ENCODE measurements at regions not wholly inside any gene's neighbourhood (a gene's known extent, or its start where the extent isn't known, plus 50 kb on each side); places are given as distances from the start of the nearest gene placed in this dataset.

GRCh38 chr4:151855747-151856146, 94.9 kb upstream of the GATB start:
- no peak overlapping the region for H3K4ac ChIP-seq (ENCODE audit: low read depth, low read length)
- H2BK5ac ChIP-seq (ENCODE audit: insufficient read length, low read length) = no peak overlapping the region
- no peaks in the 10 kb centered on the region for H3K4me1 ChIP-seq (ENCODE audit: insufficient read depth, low read length)
- TF ChIP-seq CTCF (conservative IDR thresholded peaks at IDR 0.05) = no peak
- H2BK12ac ChIP-seq (ENCODE audit: insufficient read length, low read depth, low read length) = no peak overlapping the region
- no peak overlapping the region for H2AK5ac ChIP-seq (ENCODE audit: insufficient read length, low read length)
- no CpG with 5 or more reads among the region's 1 CpG for WGBS (ENCODE audit: extremely low coverage, insufficient read length, low lambda C conversion rate)
- Mint-ChIP-seq H3K9me3 (no peaks in the 10 kb centered on the region), H3K36me3 (ENCODE audit: insufficient read depth in 1 of 3, low read depth in 3 of 3) (no peaks in the 10 kb centered on the region), H3K27ac (no peak overlapping the region), H3K4me1 (peaks cover 0 to 12% of the 10 kb centered on the region in 2 experiments; a peak in 3 of 4 replicates), H3K4me3 (no peak overlapping the region), H3K27me3 (ENCODE audit: low read depth) (no peaks in the 10 kb centered on the region; the same call in 1 of the 2 replicates)
- H3K23ac ChIP-seq (ENCODE audit: insufficient read length, low read depth, low read length) = no peak overlapping the region
- DNase-seq = no peak
- no peak overlapping the region for H4K5ac ChIP-seq (ENCODE audit: insufficient read length, low read depth, low read length)
- H2AFZ ChIP-seq (ENCODE audit: low read length) = no peak overlapping the region
- no peak overlapping the region for H3K27ac ChIP-seq (ENCODE audit: insufficient read length, low read depth, low read length)
- H3K9me3 ChIP-seq (ENCODE audit: control insufficient read depth, low read depth, low read length) = no peaks in the 10 kb centered on the region
- H3K23me2 ChIP-seq (ENCODE audit: insufficient read length, low read depth, low read length, poor library complexity, severe bottlenecking) = no peaks in the 10 kb centered on the region
- no peak overlapping the region for H3K14ac ChIP-seq (ENCODE audit: insufficient read depth, low read length)
- no peak overlapping the region for H2BK120ac ChIP-seq (ENCODE audit: low read depth, low read length, poor library complexity, severe bottlenecking)
- no peak overlapping the region for H3K4me2 ChIP-seq (ENCODE audit: insufficient read depth, insufficient read length, low read length)
- no peaks in the 10 kb centered on the region for H3K79me2 ChIP-seq (ENCODE audit: insufficient read depth, low read length)
- no peaks in the 10 kb centered on the region for H3K27me3 ChIP-seq (ENCODE audit: insufficient read depth, low read length)
- no peaks in the 10 kb centered on the region for H3K79me1 ChIP-seq (ENCODE audit: insufficient read depth, low read depth, low read length, poor library complexity, severe bottlenecking)
- no peak overlapping the region for H3K56ac ChIP-seq (ENCODE audit: insufficient read length, low read depth, low read length)
- H2BK15ac ChIP-seq (ENCODE audit: low read depth, low read length) = no peak overlapping the region
- no peak overlapping the region for H3K9ac ChIP-seq (ENCODE audit: extremely low read depth, insufficient read length, low read length)
- no peak overlapping the region for H3K18ac ChIP-seq (ENCODE audit: insufficient read length, low read depth, low read length)
- no peak overlapping the region for H4K8ac ChIP-seq (replicated peaks; ENCODE audit: insufficient read length, low read depth, low read length)
- no peak overlapping the region for H3T11ph ChIP-seq (ENCODE audit: low read length)
- H2BK20ac ChIP-seq (ENCODE audit: low read depth, low read length, poor library complexity, severe bottlenecking) = no peak overlapping the region
- H4K91ac ChIP-seq (ENCODE audit: insufficient read length, low read depth, low read length) = no peak overlapping the region
- no peaks in the 10 kb centered on the region for H4K20me1 ChIP-seq (ENCODE audit: control insufficient read depth, insufficient read depth, insufficient read length)
